H9 (cell line): ENCODE measurements at regions not wholly inside any gene's neighbourhood (a gene's known extent, or its start where the extent isn't known, plus 50 kb on each side); places are given as distances from the start of the nearest gene placed in this dataset.

ENCODE experiments used
- DNase-seq: peaks from one replicate; pipeline ENCODE4 v3.0.0-alpha.2; 2017
- H2AFZ ChIP-seq: one replicate; pipeline ENCODE4 v1.6.1; 2013; ENCODE audit warnings: mild to moderate bottlenecking, low read length, control low read depth, moderate library complexity
- H2AK5ac ChIP-seq: 2 replicates; pipeline ENCODE4 v1.6.1; 2013; ENCODE audit warnings: low read length, control low read depth, mixed read lengths; ENCODE audit not compliant: insufficient read length
- H2BK120ac ChIP-seq: one replicate; pipeline ENCODE4 v1.6.1; 2013; ENCODE audit warnings: low read depth, mild to moderate bottlenecking, low read length, control low read depth, inconsistent platforms; ENCODE audit not compliant: poor library complexity, severe bottlenecking
- H2BK12ac ChIP-seq: 2 replicates; pipeline ENCODE4 v1.6.1; 2013; ENCODE audit warnings: low read length, control low read depth, mixed read lengths, low read depth; ENCODE audit not compliant: insufficient read length
- H2BK15ac ChIP-seq: 2 replicates; pipeline ENCODE4 v1.6.1; 2013; ENCODE audit warnings: low read depth, low read length, control low read depth
- H2BK20ac ChIP-seq: one replicate; pipeline ENCODE4 v1.6.1; 2013; ENCODE audit warnings: low read depth, mild to moderate bottlenecking, low read length, control low read depth, inconsistent platforms; ENCODE audit not compliant: poor library complexity, severe bottlenecking
- H2BK5ac ChIP-seq: 2 replicates; pipeline ENCODE4 v1.6.1; 2013; ENCODE audit warnings: low read length, control low read depth, mixed read lengths; ENCODE audit not compliant: insufficient read length
- H3K14ac ChIP-seq: 2 replicates; pipeline ENCODE4 v1.6.1; 2013; ENCODE audit warnings: low read length, control low read depth; ENCODE audit not compliant: insufficient read depth
- H3K18ac ChIP-seq: 2 replicates; pipeline ENCODE4 v1.6.1; 2013; ENCODE audit warnings: low read depth, mild to moderate bottlenecking, mixed read lengths, low read length, control low read depth; ENCODE audit not compliant: insufficient read length
- H3K23ac ChIP-seq: 2 replicates; pipeline ENCODE4 v1.6.1; 2013; ENCODE audit warnings: low read length, control low read depth, mixed read lengths, low read depth; ENCODE audit not compliant: insufficient read length
- H3K23me2 ChIP-seq: 2 replicates; pipeline ENCODE4 v1.6.1; 2013; ENCODE audit warnings: low read depth, mild to moderate bottlenecking, mixed read lengths, low read length, control low read depth; ENCODE audit not compliant: insufficient read length, poor library complexity, severe bottlenecking
- H3K27ac ChIP-seq: 2 replicates; pipeline ENCODE4 v1.5.1; 2013; ENCODE audit warnings: low read length, control low read depth, mixed read lengths, low read depth; ENCODE audit not compliant: insufficient read length
- H3K27me3 ChIP-seq: 2 replicates; pipeline ENCODE4 v1.6.1; 2013; ENCODE audit warnings: low read length, control low read depth, inconsistent platforms; ENCODE audit not compliant: insufficient read depth
- H3K4ac ChIP-seq: 2 replicates; pipeline ENCODE4 v1.6.1; 2013; ENCODE audit warnings: low read depth, mild to moderate bottlenecking, control low read depth, inconsistent platforms, low read length, moderate library complexity
- H3K4me1 ChIP-seq: 2 replicates; pipeline ENCODE4 v1.6.1; 2013; ENCODE audit warnings: low read length, control low read depth, inconsistent platforms; ENCODE audit not compliant: insufficient read depth
- H3K4me2 ChIP-seq: 2 replicates; pipeline ENCODE4 v1.6.1; 2013; ENCODE audit warnings: low read length, control low read depth, mixed read lengths; ENCODE audit not compliant: insufficient read length, insufficient read depth
- H3K56ac ChIP-seq: 2 replicates; pipeline ENCODE4 v1.6.1; 2013; ENCODE audit warnings: low read depth, mild to moderate bottlenecking, mixed read lengths, low read length, control low read depth; ENCODE audit not compliant: insufficient read length
- H3K79me1 ChIP-seq: 2 replicates; pipeline ENCODE4 v1.6.1; 2013; ENCODE audit warnings: low read depth, mild to moderate bottlenecking, moderate library complexity, low read length, control low read depth, inconsistent platforms; ENCODE audit not compliant: insufficient read depth, poor library complexity, severe bottlenecking
- H3K79me2 ChIP-seq: 2 replicates; pipeline ENCODE4 v1.6.1; 2013; ENCODE audit warnings: low read length, control low read depth, inconsistent platforms; ENCODE audit not compliant: insufficient read depth
- H3K9ac ChIP-seq: 2 replicates; pipeline ENCODE4 v1.6.1; 2013; ENCODE audit warnings: low read length, control low read depth, mixed read lengths; ENCODE audit not compliant: insufficient read length; ENCODE audit errors: extremely low read depth
- H3K9me3 ChIP-seq: one replicate; pipeline ENCODE4 v1.6.1; 2013; ENCODE audit warnings: low read depth, low read length, inconsistent platforms; ENCODE audit not compliant: control insufficient read depth
- H3T11ph ChIP-seq: one replicate; pipeline ENCODE4 v1.6.1; 2013; ENCODE audit warnings: mild to moderate bottlenecking, low read length, control low read depth, inconsistent platforms
- H4K20me1 ChIP-seq: one replicate; pipeline ENCODE4 v1.6.1; 2013; ENCODE audit not compliant: control insufficient read depth, insufficient read length, insufficient read depth
- H4K5ac ChIP-seq: 2 replicates; pipeline ENCODE4 v1.6.1; 2013; ENCODE audit warnings: low read depth, mild to moderate bottlenecking, mixed read lengths, low read length, control low read depth; ENCODE audit not compliant: insufficient read length
- H4K8ac ChIP-seq: replicated peaks from 2 replicates; pipeline ENCODE4 v1.6.1; 2013; ENCODE audit warnings: low read length, control low read depth, mixed read lengths, low read depth; ENCODE audit not compliant: insufficient read length
- H4K91ac ChIP-seq: 2 replicates; pipeline ENCODE4 v1.6.1; 2013; ENCODE audit warnings: low read depth, mild to moderate bottlenecking, moderate library complexity, mixed read lengths, low read length, control low read depth; ENCODE audit not compliant: insufficient read length
- H3K27ac Mint-ChIP-seq, 3 experiments: 2 replicates in 2 of 3; 3 replicates in 1 of 3; pipeline ENCODE4 v1.8.0; 2020 to 2021; ENCODE audit warnings: mixed read lengths in 3 of 3, mild to moderate bottlenecking in 1 of 3, moderate library complexity in 1 of 3
- H3K27me3 Mint-ChIP-seq: 2 replicates; pipeline ENCODE4 v1.8.0; 2021; ENCODE audit warnings: low read depth, mild to moderate bottlenecking, moderate library complexity, mixed read lengths
- H3K36me3 Mint-ChIP-seq, 3 experiments: 2 replicates in 2 of 3; 3 replicates in 1 of 3; pipeline ENCODE4 v1.8.0; 2020 to 2021; ENCODE audit warnings: low read depth in 3 of 3, mixed read lengths in 3 of 3; ENCODE audit not compliant: insufficient read depth in 1 of 3
- H3K4me1 Mint-ChIP-seq, 2 experiments: 2 replicates each; pipeline ENCODE4 v1.8.0; 2020; ENCODE audit warnings: mixed read lengths in 2 of 2
- H3K4me3 Mint-ChIP-seq, 2 experiments: 2 replicates in 1 of 2; 3 replicates in 1 of 2; pipeline ENCODE4 v1.8.0; 2020 to 2021; ENCODE audit warnings: mild to moderate bottlenecking in 2 of 2, mixed read lengths in 2 of 2, moderate library complexity in 1 of 2
- H3K9me3 Mint-ChIP-seq, 2 experiments: 2 replicates in 1 of 2; 3 replicates in 1 of 2; pipeline ENCODE4 v1.8.0; 2020; ENCODE audit warnings: mild to moderate bottlenecking in 2 of 2, mixed read lengths in 2 of 2, moderate library complexity in 1 of 2
- WGBS: extraction: QIAGEN DNeasy Blood & Tissue Kit; methylation state at CpG from one replicate; pipeline ENCODE4 v1.1.7; 2013; ENCODE audit warnings: missing lambda C conversion rate, low lambda C conversion rate, mixed read lengths; ENCODE audit not compliant: insufficient read length; ENCODE audit errors: extremely low coverage; 5-methylcytosine and 5-hydroxymethylcytosine counted together
- TF ChIP-seq, protein P1 (sequence below): fragments of 200-600 bp; sonication (generic); conservative IDR thresholded peaks from 3 replicates; pipeline ENCODE4 v1.8.0; 2021; ENCODE audit warnings: antibody characterized with exemption, mild to moderate bottlenecking

- Histone ChIP-seq H4K5ac (no peak overlapping the region), H3K9ac (no peak overlapping the region), H3K79me2 (no peaks in the 10 kb centered on the region), H3K4me1 (no peaks in the 10 kb centered on the region), H2AK5ac (no peak overlapping the region), H4K91ac (no peak overlapping the region), H2BK5ac (no peak overlapping the region), H2AFZ (no peak overlapping the region), H3K9me3 (no peaks in the 10 kb centered on the region), H4K20me1 (no peaks in the 10 kb centered on the region), H3K4me2 (no peak overlapping the region), H3K56ac (no peak overlapping the region), H3K27ac (no peak overlapping the region), H2BK12ac (no peak overlapping the region), H3K23ac (no peak overlapping the region), H3K23me2 (no peaks in the 10 kb centered on the region), H3K18ac (no peak overlapping the region), H3T11ph (no peak overlapping the region), H3K4ac (no peak overlapping the region), H3K79me1 (no peaks in the 10 kb centered on the region), H2BK15ac (no peak overlapping the region), H3K27me3 (no peaks in the 10 kb centered on the region), H4K8ac (no peak overlapping the region), H3K14ac (no peak overlapping the region), H2BK20ac (no peak overlapping the region), H2BK120ac (no peak overlapping the region)
- H3K27ac Mint-ChIP-seq, result peak overlapping the region in 1 of 3 experiments; percentile 46; a peak in 1 of 7 replicates
- TF ChIP-seq, protein P1, sequence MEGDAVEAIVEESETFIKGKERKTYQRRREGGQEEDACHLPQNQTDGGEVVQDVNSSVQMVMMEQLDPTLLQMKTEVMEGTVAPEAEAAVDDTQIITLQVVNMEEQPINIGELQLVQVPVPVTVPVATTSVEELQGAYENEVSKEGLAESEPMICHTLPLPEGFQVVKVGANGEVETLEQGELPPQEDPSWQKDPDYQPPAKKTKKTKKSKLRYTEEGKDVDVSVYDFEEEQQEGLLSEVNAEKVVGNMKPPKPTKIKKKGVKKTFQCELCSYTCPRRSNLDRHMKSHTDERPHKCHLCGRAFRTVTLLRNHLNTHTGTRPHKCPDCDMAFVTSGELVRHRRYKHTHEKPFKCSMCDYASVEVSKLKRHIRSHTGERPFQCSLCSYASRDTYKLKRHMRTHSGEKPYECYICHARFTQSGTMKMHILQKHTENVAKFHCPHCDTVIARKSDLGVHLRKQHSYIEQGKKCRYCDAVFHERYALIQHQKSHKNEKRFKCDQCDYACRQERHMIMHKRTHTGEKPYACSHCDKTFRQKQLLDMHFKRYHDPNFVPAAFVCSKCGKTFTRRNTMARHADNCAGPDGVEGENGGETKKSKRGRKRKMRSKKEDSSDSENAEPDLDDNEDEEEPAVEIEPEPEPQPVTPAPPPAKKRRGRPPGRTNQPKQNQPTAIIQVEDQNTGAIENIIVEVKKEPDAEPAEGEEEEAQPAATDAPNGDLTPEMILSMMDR, result no peak
- no peak overlapping the region for H3K4me3 Mint-ChIP-seq
- DNase-seq, result no peak
- peaks cover 9 to 13% of the 10 kb centered on the region in 2 experiments; a peak in 3 of 5 replicates for H3K9me3 Mint-ChIP-seq
- no peaks in the 10 kb centered on the region for H3K4me1 Mint-ChIP-seq
- H3K27me3 Mint-ChIP-seq, result peaks cover 15% of the 10 kb centered on the region
- no CpG with 5 or more reads among the region's 8 CpGs for WGBS
- H3K36me3 Mint-ChIP-seq, result peaks cover 0 to 2% (median 0%) of the 10 kb centered on the region in 3 experiments; a peak in 1 of 7 replicates
Measured at GRCh38 chr4:56737666-56738065, 56.6 kb upstream of the HOPX start.
